H1 (cell line): ENCODE measurements at regions not wholly inside any gene's neighbourhood (a gene's known extent, or its start where the extent isn't known, plus 50 kb on each side); places are given as distances from the start of the nearest gene placed in this dataset.

ENCODE experiments used
- CTCF ChIA-PET: fragments of 300-600 bp; sonication (Branson Sonifier 250); formaldehyde crosslinking; loops from one replicate; lab custom pipeline; 2021; ENCODE audit not compliant: partially characterized antibody; lab: Charles Lee
- POLR2A ChIA-PET: fragments of 300-600 bp; sonication (Branson Sonifier 250); formaldehyde crosslinking; loops from one replicate; lab custom pipeline; 2021; ENCODE audit warnings: inconsistent platforms; ENCODE audit not compliant: partially characterized antibody; lab: Charles Lee
- DNase-seq, 2 experiments: peaks; one replicate each; pipeline versions ENCODE4 v3.0.0 to v3.0.0-alpha.2; 2010 to 2022; ENCODE audit warnings: low spot score in 2 of 2, low read depth in 1 of 2, mixed read lengths in 1 of 2
- FAIRE-seq: peaks from 2 replicates; lab custom pipeline; 2011; peaks lifted over from hg19 to GRCh38; lab: Jason Lieb, UNC
- H2AFZ ChIP-seq: 2 replicates; pipeline ENCODE4 v1.8.1; 2012; ENCODE audit warnings: low read length, inconsistent platforms
- H2AK5ac ChIP-seq: 2 replicates; pipeline ENCODE4 v1.6.1; 2013; ENCODE audit warnings: low read depth, low read length
- H2BK120ac ChIP-seq: replicated peaks from 2 replicates; pipeline ENCODE3; 2013; ENCODE audit warnings: low read depth, low read length, inconsistent platforms
- H2BK12ac ChIP-seq: 2 replicates; pipeline ENCODE4 v1.6.1; 2013; ENCODE audit warnings: low read depth, low read length
- H2BK15ac ChIP-seq: 2 replicates; pipeline ENCODE4 v1.6.1; 2013; ENCODE audit warnings: low read length
- H2BK20ac ChIP-seq: 2 replicates; pipeline ENCODE4 v1.6.1; 2013; ENCODE audit warnings: low read length
- H2BK5ac ChIP-seq: 2 replicates; pipeline ENCODE4 v1.6.1; 2013; ENCODE audit warnings: low read depth, low read length
- H3K14ac ChIP-seq: 2 replicates; pipeline ENCODE4 v1.6.1; 2013; ENCODE audit warnings: inconsistent platforms; ENCODE audit not compliant: insufficient read length
- H3K18ac ChIP-seq: 2 replicates; pipeline ENCODE4 v1.6.1; 2013; ENCODE audit warnings: low read length; ENCODE audit errors: extremely low read depth
- H3K23ac ChIP-seq: 2 replicates; pipeline ENCODE4 v1.6.1; 2013; ENCODE audit warnings: inconsistent platforms; ENCODE audit not compliant: insufficient read length
- H3K23me2 ChIP-seq: 2 replicates; pipeline ENCODE4 v1.6.1; 2013; ENCODE audit warnings: low read depth, low read length
- H3K27ac ChIP-seq: 2 replicates; pipeline ENCODE4 v1.6.1; 2011; ENCODE audit warnings: low read depth, low read length, inconsistent platforms
- H3K27me3 ChIP-seq, 4 experiments: replicated peaks in 1 of 4; 1 replicate in 1 of 4; 2 replicates in 3 of 4; pipeline versions ENCODE4 v1.6.1 to v1.8.1; 2011 to 2013; ENCODE audit warnings: low read length in 3 of 4, mild to moderate bottlenecking in 3 of 4, inconsistent platforms in 2 of 4, mixed read lengths in 2 of 4, moderate library complexity in 1 of 4; ENCODE audit not compliant: control insufficient read depth in 3 of 4, insufficient read depth in 3 of 4; ENCODE audit errors: extremely low read depth in 1 of 4
- H3K36me3 ChIP-seq, 4 experiments: 2 replicates each; pipeline versions ENCODE4 v1.6.1 to v1.8.1; 2011 to 2013; ENCODE audit warnings: mild to moderate bottlenecking in 4 of 4, low read length in 3 of 4, moderate library complexity in 2 of 4, control low read depth in 1 of 4, inconsistent platforms in 1 of 4; ENCODE audit not compliant: insufficient read depth in 4 of 4, control insufficient read depth in 2 of 4
- H3K4ac ChIP-seq: replicated peaks from 2 replicates; pipeline ENCODE3; 2013; ENCODE audit warnings: low read length, low read depth, mixed read lengths, inconsistent platforms; ENCODE audit not compliant: insufficient read length
- H3K4me1 ChIP-seq, 4 experiments: replicated peaks in 1 of 4; 1 replicate in 1 of 4; 2 replicates in 3 of 4; pipeline versions ENCODE4 v1.6.1 to v1.8.1; 2011 to 2013; ENCODE audit warnings: low read length in 3 of 4, inconsistent platforms in 2 of 4, mixed read lengths in 1 of 4; ENCODE audit not compliant: insufficient read depth in 4 of 4, control insufficient read depth in 3 of 4
- H3K4me2 ChIP-seq, 2 experiments: 2 replicates each; pipeline versions ENCODE4 v1.6.1 to v1.8.1; 2011 to 2013; ENCODE audit warnings: low read depth in 2 of 2, low read length in 2 of 2, control low read depth in 1 of 2, inconsistent platforms in 1 of 2, mild to moderate bottlenecking in 1 of 2; ENCODE audit not compliant: insufficient read depth in 1 of 2
- H3K4me3 ChIP-seq, 4 experiments: fragments of 200-600, 300-600 bp in 1 of 4; sonication (generic), shearing (Covaris generic), sonication (Bioruptor Twin) in 1 of 4; 2 replicates each; pipeline versions ENCODE4 v1.5.1 to v1.8.1; 2011 to 2016; ENCODE audit warnings: low read length in 4 of 4, low read depth in 3 of 4, control low read depth in 2 of 4, inconsistent platforms in 2 of 4, mild to moderate bottlenecking in 2 of 4, mixed read lengths in 1 of 4, moderate library complexity in 1 of 4; ENCODE audit not compliant: insufficient read depth in 2 of 4; ENCODE audit errors: extremely low read depth in 1 of 4
- H3K56ac ChIP-seq: replicated peaks from 2 replicates; pipeline ENCODE3; 2013; ENCODE audit warnings: low read depth, mild to moderate bottlenecking, mixed read lengths, low read length, inconsistent platforms; ENCODE audit not compliant: insufficient read length
- H3K79me1 ChIP-seq: 2 replicates; pipeline ENCODE4 v1.6.1; 2013; ENCODE audit warnings: low read depth, low read length, control low read depth
- H3K79me2 ChIP-seq, 2 experiments: 2 replicates each; pipeline versions ENCODE4 v1.6.1 to v1.8.1; 2012 to 2013; ENCODE audit warnings: low read length in 2 of 2, mild to moderate bottlenecking in 2 of 2, inconsistent platforms in 1 of 2; ENCODE audit not compliant: insufficient read depth in 2 of 2, control insufficient read depth in 1 of 2
- H3K9ac ChIP-seq, 4 experiments: replicated peaks in 1 of 4; 1 replicate in 1 of 4; 2 replicates in 3 of 4; pipeline versions ENCODE4 v1.6.1 to v1.8.1; 2011 to 2013; ENCODE audit warnings: low read depth in 3 of 4, low read length in 3 of 4, control low read depth in 2 of 4, mild to moderate bottlenecking in 2 of 4, moderate library complexity in 2 of 4, inconsistent platforms in 1 of 4; ENCODE audit errors: extremely low read depth in 1 of 4
- H3K9me3 ChIP-seq, 2 experiments: 2 replicates each; pipeline versions ENCODE4 v1.6.1 to v1.8.1; 2012 to 2013; ENCODE audit warnings: mild to moderate bottlenecking in 2 of 2, moderate library complexity in 2 of 2, control low read depth in 1 of 2, inconsistent platforms in 1 of 2, low read depth in 1 of 2, low read length in 1 of 2, mixed read lengths in 1 of 2; ENCODE audit not compliant: insufficient read depth in 2 of 2
- H4K20me1 ChIP-seq, 2 experiments: replicated peaks in 1 of 2; 2 replicates each; pipeline versions ENCODE3 to v1.8.1; 2011 to 2013; ENCODE audit warnings: inconsistent platforms in 2 of 2, low read length in 2 of 2, mild to moderate bottlenecking in 1 of 2; ENCODE audit not compliant: insufficient read depth in 2 of 2, control insufficient read depth in 1 of 2
- H4K5ac ChIP-seq: 2 replicates; pipeline ENCODE4 v1.6.1; 2013; ENCODE audit warnings: low read length, low read depth, mixed read lengths, inconsistent platforms; ENCODE audit not compliant: insufficient read length
- H4K8ac ChIP-seq: 2 replicates; pipeline ENCODE4 v1.8.0; 2013; ENCODE audit warnings: mild to moderate bottlenecking, moderate library complexity, low read length, inconsistent platforms; ENCODE audit not compliant: insufficient read depth; ENCODE audit errors: extremely low read depth
- H4K91ac ChIP-seq: replicated peaks from 2 replicates; pipeline ENCODE3; 2013; ENCODE audit warnings: low read length, mixed read lengths, inconsistent platforms; ENCODE audit not compliant: insufficient read length
- BACH1 ChIP-seq: IDR thresholded peaks from 2 replicates; pipeline ENCODE4 v1.6.1; 2012; ENCODE audit warnings: low read length, improper control_type of control experiment
- CEBPB ChIP-seq: IDR thresholded peaks from 2 replicates; pipeline ENCODE4 v1.6.1; 2012; ENCODE audit warnings: low read depth, low read length
- EGR1 ChIP-seq: IDR thresholded peaks from 2 replicates; pipeline ENCODE4 v1.6.1; 2011; ENCODE audit warnings: low read depth, low read length, borderline replicate concordance
- JUN ChIP-seq: IDR thresholded peaks from 2 replicates; pipeline ENCODE4 v1.6.1; 2011; ENCODE audit warnings: low read depth, mild to moderate bottlenecking, improper control_type of control experiment, low read length
- KDM1A ChIP-seq: fragments of 200-600, 300-600 bp; sonication (generic); IDR thresholded peaks from 2 replicates; pipeline ENCODE4 v1.7.1; 2016; ENCODE audit warnings: mild to moderate bottlenecking, low read length, borderline replicate concordance
- NANOG ChIP-seq: IDR thresholded peaks from 2 replicates; pipeline ENCODE4 v1.6.1; 2011; ENCODE audit warnings: low read length, low read depth, mild to moderate bottlenecking, inconsistent platforms; ENCODE audit not compliant: insufficient read depth, poor library complexity, severe bottlenecking
- SUZ12 ChIP-seq: fragments of 200-600 bp; sonication (generic); IDR thresholded peaks from 2 replicates; pipeline ENCODE4 v1.6.1; 2012; ENCODE audit warnings: mild to moderate bottlenecking, inconsistent platforms, low read length, moderate library complexity, mixed read lengths
- YY1 ChIP-seq: IDR thresholded peaks from 2 replicates; pipeline ENCODE4 v1.6.1; 2011; ENCODE audit warnings: low read depth, mild to moderate bottlenecking, low read length
- WGBS, 2 experiments: shearing (Covaris generic) in 1 of 2; methylation state at CpG; one replicate each; pipeline versions ENCODE4 v1.1.6 to v1.1.7; 2013 to 2015; ENCODE audit warnings: low lambda C conversion rate in 2 of 2, mixed read lengths in 2 of 2, inconsistent platforms in 1 of 2, low coverage in 1 of 2, missing lambda C conversion rate in 1 of 2; ENCODE audit not compliant: insufficient replicate concordance in 2 of 2, insufficient coverage in 1 of 2, insufficient read length in 1 of 2; ENCODE audit errors: extremely low coverage in 1 of 2, missing lambda C conversion rate in 1 of 2; 5-methylcytosine and 5-hydroxymethylcytosine counted together

DNA sequence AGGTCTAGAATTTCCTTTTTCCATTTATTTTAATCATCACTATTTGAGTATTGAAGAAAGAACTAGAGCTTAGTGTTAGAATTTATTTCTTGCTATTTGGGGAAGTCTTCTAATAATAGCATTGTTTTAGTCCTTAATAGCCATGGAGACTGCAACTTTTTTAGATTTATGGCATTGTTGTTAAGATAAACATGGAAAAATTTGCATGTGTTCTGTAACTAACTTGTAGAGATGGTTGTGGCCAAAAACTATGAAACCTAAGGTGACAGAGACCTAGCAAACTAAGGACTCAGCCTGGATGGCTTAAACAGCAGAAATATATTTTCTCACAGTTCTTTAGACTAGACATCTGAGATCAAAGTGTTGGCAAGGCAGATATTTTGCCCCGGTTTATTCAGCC lies 246.4 kb downstream of the SPRY2 start:
- FAIRE-seq (no peak), DNase-seq (no peak)
- no peaks in the 10 kb centered on the region for H3K27me3 ChIP-seq
- no peak overlapping the region for H2BK5ac ChIP-seq
- H3K4me3 ChIP-seq, result no peak overlapping the region
- H2BK12ac ChIP-seq, result no peak overlapping the region
- H3K36me3 ChIP-seq, result no peaks in the 10 kb centered on the region
- no peaks in the 10 kb centered on the region for H3K23me2 ChIP-seq
- H3K79me2 ChIP-seq, result no peaks in the 10 kb centered on the region
- no peak overlapping the region for H4K91ac ChIP-seq
- no peak overlapping the region for H3K14ac ChIP-seq
- no peak overlapping the region for H2BK20ac ChIP-seq
- no peak overlapping the region for H3K4ac ChIP-seq
- peaks cover 0 to 4% (median 0%) of the 10 kb centered on the region in 4 experiments; a peak in 1 of 7 replicates for H3K4me1 ChIP-seq
- no peak overlapping the region for H3K4me2 ChIP-seq
- TF ChIP-seq SUZ12, result no peak
- TF ChIP-seq JUN, result no peak
- no peak for TF ChIP-seq CEBPB
- TF ChIP-seq YY1, result no peak
- TF ChIP-seq NANOG, result no peak
- TF ChIP-seq BACH1, result no peak
- no peak for TF ChIP-seq KDM1A
- no peak for TF ChIP-seq EGR1
- no peaks in the 10 kb centered on the region for H4K20me1 ChIP-seq
- H3K9ac ChIP-seq, result no peak overlapping the region
- no peak overlapping the region for H2BK120ac ChIP-seq
- no peak overlapping the region for H3K56ac ChIP-seq
- POLR2A ChIA-PET, result no interaction called here
- H2AFZ ChIP-seq, result no peak overlapping the region
- no peak overlapping the region for H2BK15ac ChIP-seq
- H3K79me1 ChIP-seq, result no peaks in the 10 kb centered on the region
- no peak overlapping the region for H2AK5ac ChIP-seq
- WGBS, 2 experiments, result 95% methylated on average over 1 of the region's 1 CpG; no CpG with 5 or more reads in 1 of the 2 experiments
- CTCF ChIA-PET, result no interaction called here
- no peak overlapping the region for H3K23ac ChIP-seq
- H3K9me3 ChIP-seq, result no peaks in the 10 kb centered on the region
- H4K8ac ChIP-seq, result no peak overlapping the region
- no peak overlapping the region for H4K5ac ChIP-seq
- no peak overlapping the region for H3K18ac ChIP-seq
- no peak overlapping the region for H3K27ac ChIP-seq
